Activated T-cell treated with anti-CD3 and anti-CD28 coated beads, Interleukin-2, amount 50 U/mL, for 72 hours (primary cell): ENCODE measurements at regions not wholly inside any gene's neighbourhood (a gene's known extent, or its start where the extent isn't known, plus 50 kb on each side); places are given as distances from the start of the nearest gene placed in this dataset.
"Not testable (repeated sequence)": the region's sequence is repeated elsewhere in the genome, so short reads cannot be mapped to it uniquely, and the experiment has no call there.

Experiments used
- ATAC-seq, 2 donors: fragments of 150-1000 bp; cut with Tn5 transposase; replicated peaks in 1 of 2; 2 replicates each; pipeline ENCODE4 v1.10.0; 2021; ENCODE audit warnings: moderate library complexity in 2 of 2, mild to moderate bottlenecking in 1 of 2
- DNase-seq, 2 donors: peaks; one replicate each; pipeline ENCODE4 v3.0.0; 2021 to 2022; ENCODE audit warnings: mixed read lengths in 1 of 2
- H3K27ac Mint-ChIP-seq: one replicate; pipeline ENCODE4 v1.8.0; 2022; ENCODE audit warnings: mild to moderate bottlenecking, moderate library complexity, mixed read lengths
- H3K27me3 Mint-ChIP-seq: one replicate; pipeline ENCODE4 v1.8.0; 2022; ENCODE audit warnings: low read depth, mixed read lengths
- H3K36me3 Mint-ChIP-seq, 2 donors: one replicate each; pipeline ENCODE4 v1.8.0; 2022; ENCODE audit warnings: mixed read lengths in 2 of 2, mild to moderate bottlenecking in 1 of 2; ENCODE audit not compliant: insufficient read depth in 2 of 2
- H3K4me1 Mint-ChIP-seq: one replicate; pipeline ENCODE4 v1.8.0; 2022; ENCODE audit warnings: low read depth, mixed read lengths
- H3K4me3 Mint-ChIP-seq, 2 donors: one replicate each; pipeline ENCODE4 v1.8.0; 2022; ENCODE audit warnings: mild to moderate bottlenecking in 2 of 2, mixed read lengths in 2 of 2, moderate library complexity in 2 of 2
- H3K9me3 Mint-ChIP-seq, 2 donors: one replicate each; pipeline ENCODE4 v1.8.0; 2022; ENCODE audit warnings: mixed read lengths in 2 of 2

GRCh38 chr2:116238511-116238910 is 1576.0 kb upstream of the DDX18 start:
- Mint-ChIP-seq H3K4me1 (no peaks in the 10 kb centered on the region), H3K27me3 (no peaks in the 10 kb centered on the region), H3K4me3 (no peak overlapping the region), H3K27ac (no peak overlapping the region), H3K36me3 (peaks cover 1 to 2% of the 10 kb centered on the region in 2 donors), H3K9me3 (peaks cover 2 to 4% of the 10 kb centered on the region in 2 donors)
- DNase-seq (no peak), ATAC-seq (no peak)

GRCh38 chr2:116250376-116250775 is 1564.1 kb upstream of the DDX18 start:
- H3K4me3 Mint-ChIP-seq: no peak overlapping the region
- H3K27ac Mint-ChIP-seq: no peak overlapping the region
- ATAC-seq: no peak
- H3K27me3 Mint-ChIP-seq: no peaks in the 10 kb centered on the region
- no peaks in the 10 kb centered on the region for H3K4me1 Mint-ChIP-seq
- peaks cover 0 to 3% of the 10 kb centered on the region in 2 donors for H3K36me3 Mint-ChIP-seq
- no peak for DNase-seq
- peaks cover 2 to 8% of the 10 kb centered on the region in 2 donors for H3K9me3 Mint-ChIP-seq

- H3K27me3 Mint-ChIP-seq: no peaks in the 10 kb centered on the region
- ATAC-seq: no peak
- no peak overlapping the region for H3K27ac Mint-ChIP-seq
- no peak overlapping the region for H3K4me3 Mint-ChIP-seq
- peaks cover 0 to 2% of the 10 kb centered on the region in 2 donors for H3K36me3 Mint-ChIP-seq
- DNase-seq: no peak
- no peaks in the 10 kb centered on the region for H3K4me1 Mint-ChIP-seq
- H3K9me3 Mint-ChIP-seq: peaks cover 7 to 22% of the 10 kb centered on the region in 2 donors
These were observed 1549.6 kb upstream of the DDX18 start for GRCh38 chr2:116264872-116265271.

- Mint-ChIP-seq H3K27ac (no peak overlapping the region), H3K36me3 (no peaks in the 10 kb centered on the region), H3K4me1 (no peaks in the 10 kb centered on the region)
These were observed 1545.5 kb upstream of the DDX18 start for GRCh38 chr2:116269040-116269439.

GRCh38 chr2:116304328-116304727 is 1510.2 kb upstream of the DDX18 start:
- Mint-ChIP-seq H3K27ac (no peak overlapping the region), H3K27me3 (no peaks in the 10 kb centered on the region), H3K9me3 (peaks cover 4% of the 10 kb centered on the region in 2 donors), H3K4me1 (no peaks in the 10 kb centered on the region), H3K36me3 (peaks cover 0 to 1% of the 10 kb centered on the region in 2 donors), H3K4me3 (no peak overlapping the region)
- ATAC-seq (no peak), DNase-seq (no peak)

More at GRCh38 chr2:116269040-116269439, 1545.5 kb upstream of the DDX18 start:
- no peaks in the 10 kb centered on the region for H3K27me3 Mint-ChIP-seq
- DNase-seq: no peak
- H3K4me3 Mint-ChIP-seq: no peak overlapping the region
- ATAC-seq: no peak
- H3K9me3 Mint-ChIP-seq: peaks cover 7% of the 10 kb centered on the region in 2 donors

- ATAC-seq (no peak), DNase-seq (no peak)
- H3K27ac Mint-ChIP-seq: no peak overlapping the region
- no peak overlapping the region for H3K4me3 Mint-ChIP-seq
- H3K27me3 Mint-ChIP-seq: no peaks in the 10 kb centered on the region
- H3K9me3 Mint-ChIP-seq: peaks cover 12 to 15% of the 10 kb centered on the region in 2 donors
- H3K36me3 Mint-ChIP-seq: no peaks in the 10 kb centered on the region
- H3K4me1 Mint-ChIP-seq: no peaks in the 10 kb centered on the region
These were observed 1497.4 kb upstream of the DDX18 start for GRCh38 chr2:116317111-116317510.

GRCh38 chr2:116318551-116318950 is 1495.9 kb upstream of the DDX18 start:
- not testable (repeated sequence) for H3K4me1 Mint-ChIP-seq, H3K36me3 Mint-ChIP-seq, ATAC-seq, DNase-seq, H3K27ac Mint-ChIP-seq, H3K27me3 Mint-ChIP-seq, H3K4me3 Mint-ChIP-seq
- peaks cover 12 to 16% of the 10 kb centered on the region in 2 donors for H3K9me3 Mint-ChIP-seq

GRCh38 chr2:116319001-116319400 is 1495.5 kb upstream of the DDX18 start:
- H3K4me3 Mint-ChIP-seq: no peak overlapping the region
- ATAC-seq (no peak), DNase-seq (no peak)
- no peaks in the 10 kb centered on the region for H3K4me1 Mint-ChIP-seq
- H3K9me3 Mint-ChIP-seq: peaks cover 14 to 19% of the 10 kb centered on the region in 2 donors
- H3K27me3 Mint-ChIP-seq: no peaks in the 10 kb centered on the region
- no peaks in the 10 kb centered on the region for H3K36me3 Mint-ChIP-seq
- H3K27ac Mint-ChIP-seq: no peak overlapping the region

- ATAC-seq (no peak), DNase-seq (no peak)
- Mint-ChIP-seq H3K27me3 (no peaks in the 10 kb centered on the region), H3K4me3 (no peak overlapping the region), H3K36me3 (no peaks in the 10 kb centered on the region), H3K4me1 (no peaks in the 10 kb centered on the region), H3K9me3 (peaks cover 12 to 19% of the 10 kb centered on the region in 2 donors), H3K27ac (peak overlapping the region; percentile 13)
These were observed 1494.6 kb upstream of the DDX18 start for GRCh38 chr2:116319935-116320334.

GRCh38 chr2:116329280-116329679 is 1485.2 kb upstream of the DDX18 start:
- no peak for ATAC-seq
- DNase-seq: no peak
- Mint-ChIP-seq H3K36me3 (no peaks in the 10 kb centered on the region), H3K4me1 (no peaks in the 10 kb centered on the region), H3K9me3 (peaks cover 9 to 20% of the 10 kb centered on the region in 2 donors), H3K27me3 (no peaks in the 10 kb centered on the region), H3K4me3 (no peak overlapping the region), H3K27ac (no peak overlapping the region)

- Mint-ChIP-seq H3K27ac (no peak overlapping the region), H3K9me3 (peaks cover 4 to 15% of the 10 kb centered on the region in 2 donors), H3K36me3 (no peaks in the 10 kb centered on the region), H3K4me1 (no peaks in the 10 kb centered on the region), H3K27me3 (no peaks in the 10 kb centered on the region), H3K4me3 (no peak overlapping the region)
- ATAC-seq (no peak), DNase-seq (no peak)
These were observed 1473.8 kb upstream of the DDX18 start for GRCh38 chr2:116340690-116341089.

GRCh38 chr2:116366212-116366611 is 1448.3 kb upstream of the DDX18 start:
- no peak overlapping the region for H3K27ac Mint-ChIP-seq
- H3K9me3 Mint-ChIP-seq: peaks cover 9% of the 10 kb centered on the region in 2 donors
- H3K4me3 Mint-ChIP-seq: no peak overlapping the region
- no peak for ATAC-seq
- H3K36me3 Mint-ChIP-seq: no peaks in the 10 kb centered on the region
- DNase-seq: no peak
- no peaks in the 10 kb centered on the region for H3K27me3 Mint-ChIP-seq
- H3K4me1 Mint-ChIP-seq: no peaks in the 10 kb centered on the region

GRCh38 chr2:116378786-116379185 is 1435.7 kb upstream of the DDX18 start:
- no peak for DNase-seq
- Mint-ChIP-seq H3K27ac (no peak overlapping the region), H3K9me3 (peaks cover 9 to 15% of the 10 kb centered on the region in 2 donors), H3K4me1 (no peaks in the 10 kb centered on the region), H3K4me3 (no peak overlapping the region), H3K36me3 (peaks cover 0 to 2% of the 10 kb centered on the region in 2 donors), H3K27me3 (no peaks in the 10 kb centered on the region)
- no peak for ATAC-seq

- Mint-ChIP-seq H3K27ac (peak overlapping the region; percentile 52), H3K4me1 (no peaks in the 10 kb centered on the region), H3K9me3 (peaks cover 13 to 14% of the 10 kb centered on the region in 2 donors), H3K36me3 (no peaks in the 10 kb centered on the region), H3K4me3 (no peak overlapping the region), H3K27me3 (no peaks in the 10 kb centered on the region)
- no peak for ATAC-seq
- no peak for DNase-seq
These were observed 1403.3 kb upstream of the DDX18 start for GRCh38 chr2:116411211-116411610.
